ENCODE measurements at regions not wholly inside any gene's neighbourhood (a gene's known extent, or its start where the extent isn't known, plus 50 kb on each side); places are given as distances from the start of the nearest gene placed in this dataset.

DNA sequence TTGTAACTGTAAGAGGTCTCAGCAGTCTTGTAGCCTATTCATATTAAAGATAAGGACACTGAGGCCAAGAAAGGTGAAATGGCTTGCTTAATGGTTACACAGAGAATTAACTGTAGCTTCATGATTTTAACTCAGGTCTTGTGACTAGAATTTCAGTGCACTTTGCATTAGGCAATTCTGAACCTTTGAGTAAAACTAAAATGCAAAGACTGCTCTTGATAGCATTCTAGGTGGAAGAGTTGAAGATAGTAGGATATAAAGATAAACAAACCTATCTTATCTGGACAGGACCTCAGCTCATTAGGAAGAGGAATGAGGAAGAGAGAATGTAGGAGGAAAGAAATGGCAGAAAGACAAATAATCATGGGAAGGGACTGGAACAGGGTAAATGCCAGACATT, 68.6 kb upstream of the RGL1 start:
- peaks cover 0 to 3% (median 3%) of the 10 kb centered on the region in 4 donors for H3K4me1 ChIP-seq (ENCODE audit: control insufficient read depth in 4 of 4, insufficient read depth in 4 of 4, low read length in 3 of 4)
- no peak for DNase-seq (ENCODE audit: low spot score)
- H3K27me3 ChIP-seq (ENCODE audit: control insufficient read depth in 4 of 4, insufficient read depth in 4 of 4, low read length in 3 of 4) = no peaks in the 10 kb centered on the region
- H3K4me3 ChIP-seq (ENCODE audit: low read depth in 1 of 3, low read length in 3 of 3) = no peak overlapping the region
- H3K27ac ChIP-seq (ENCODE audit: low read depth in 1 of 2, low read length in 2 of 2) = no peak overlapping the region
- H3K9ac ChIP-seq (ENCODE audit: low read depth in 1 of 2, low read length in 2 of 2) = no peak overlapping the region
- no peak for TF ChIP-seq YY1 (IDR thresholded peaks at IDR 0.05)
- no peak for TF ChIP-seq HNF4A (conservative IDR thresholded peaks at IDR 0.05)
- TF ChIP-seq FOXA2 (IDR thresholded peaks at IDR 0.05) = no peak
- TF ChIP-seq FOXA1 (IDR thresholded peaks at IDR 0.05) = no peak
- TF ChIP-seq RAD21 (IDR thresholded peaks at IDR 0.05) = no peak
- no peaks in the 10 kb centered on the region for H3K36me3 ChIP-seq (ENCODE audit: control insufficient read depth in 4 of 4, insufficient read depth in 3 of 4, low read depth in 1 of 4, low read length in 3 of 4)
- H3K9me3 ChIP-seq (ENCODE audit: control insufficient read depth in 4 of 4, low read length in 3 of 4) = no peaks in the 10 kb centered on the region

DNA sequence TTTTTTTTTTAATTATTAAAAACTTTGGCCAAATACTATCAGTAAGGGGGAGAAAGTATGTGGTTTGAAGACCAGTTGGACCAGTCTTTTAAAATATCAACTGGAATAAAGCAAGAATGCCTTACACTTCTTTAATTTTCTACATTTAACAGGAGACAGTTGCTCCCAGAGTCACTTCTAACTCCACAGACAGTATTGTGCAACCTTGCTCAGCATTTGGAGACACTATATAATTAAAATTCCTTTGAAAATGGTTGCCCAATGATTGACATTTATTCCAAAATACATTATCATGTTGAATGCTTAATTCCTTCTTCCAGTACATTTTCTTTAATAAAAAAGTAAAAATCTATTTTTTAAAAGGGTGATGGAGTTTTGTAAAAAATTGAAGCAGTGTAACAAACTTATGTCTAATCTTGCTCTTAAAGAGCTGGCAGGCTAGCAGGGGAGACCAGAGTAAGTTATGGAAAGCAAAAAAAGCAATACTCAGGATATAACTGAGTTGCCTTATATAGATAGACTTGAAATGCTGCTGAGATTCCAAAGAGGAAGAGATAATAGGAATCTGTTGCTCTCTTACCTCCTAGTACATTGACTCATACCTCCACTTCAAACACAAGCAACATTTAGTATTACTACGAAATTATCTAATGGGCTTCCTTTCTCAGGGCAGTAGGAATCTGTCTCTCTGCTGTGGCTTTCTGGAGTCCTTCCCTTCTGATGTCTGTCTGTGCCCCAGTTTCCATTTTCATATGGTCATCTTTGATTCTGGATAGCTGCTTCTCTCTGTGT, 69.7 kb upstream of the RGL1 start:
- Histone ChIP-seq H3K4me1 (ENCODE audit: control insufficient read depth in 4 of 4, insufficient read depth in 4 of 4, low read length in 3 of 4) (peaks cover 0 to 3% (median 3%) of the 10 kb centered on the region in 4 donors), H3K9ac (ENCODE audit: low read depth in 1 of 2, low read length in 2 of 2) (no peak overlapping the region), H3K27ac (ENCODE audit: low read depth in 1 of 2, low read length in 2 of 2) (peak overlapping the region in 1 of 2 donors; percentile 64), H3K4me3 (ENCODE audit: low read depth in 1 of 3, low read length in 3 of 3) (no peak overlapping the region), H3K9me3 (ENCODE audit: control insufficient read depth in 4 of 4, low read length in 3 of 4) (no peaks in the 10 kb centered on the region), H3K27me3 (ENCODE audit: control insufficient read depth in 4 of 4, insufficient read depth in 4 of 4, low read length in 3 of 4) (no peaks in the 10 kb centered on the region), H3K36me3 (ENCODE audit: control insufficient read depth in 4 of 4, insufficient read depth in 3 of 4, low read depth in 1 of 4, low read length in 3 of 4) (no peaks in the 10 kb centered on the region)
- no peak for TF ChIP-seq FOXA2 (IDR thresholded peaks at IDR 0.05)
- no peak for TF ChIP-seq RAD21 (IDR thresholded peaks at IDR 0.05)
- TF ChIP-seq EGR1 (IDR thresholded peaks at IDR 0.05; ENCODE audit: low read depth in 2 of 2) = no peak
- TF ChIP-seq, protein P1, sequence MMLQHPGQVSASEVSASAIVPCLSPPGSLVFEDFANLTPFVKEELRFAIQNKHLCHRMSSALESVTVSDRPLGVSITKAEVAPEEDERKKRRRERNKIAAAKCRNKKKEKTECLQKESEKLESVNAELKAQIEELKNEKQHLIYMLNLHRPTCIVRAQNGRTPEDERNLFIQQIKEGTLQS (IDR thresholded peaks at IDR 0.05) = no peak
- TF ChIP-seq JUND (IDR thresholded peaks at IDR 0.05) = no peak
- TF ChIP-seq HNF4G (IDR thresholded peaks at IDR 0.05) = no peak
- TF ChIP-seq SP1 (IDR thresholded peaks at IDR 0.05) = no peak
- TF ChIP-seq YY1 (IDR thresholded peaks at IDR 0.05) = no peak
- TF ChIP-seq, protein P2, sequence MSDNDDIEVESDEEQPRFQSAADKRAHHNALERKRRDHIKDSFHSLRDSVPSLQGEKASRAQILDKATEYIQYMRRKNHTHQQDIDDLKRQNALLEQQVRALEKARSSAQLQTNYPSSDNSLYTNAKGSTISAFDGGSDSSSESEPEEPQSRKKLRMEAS (IDR thresholded peaks at IDR 0.05) = no peak
- TF ChIP-seq, protein P3, sequence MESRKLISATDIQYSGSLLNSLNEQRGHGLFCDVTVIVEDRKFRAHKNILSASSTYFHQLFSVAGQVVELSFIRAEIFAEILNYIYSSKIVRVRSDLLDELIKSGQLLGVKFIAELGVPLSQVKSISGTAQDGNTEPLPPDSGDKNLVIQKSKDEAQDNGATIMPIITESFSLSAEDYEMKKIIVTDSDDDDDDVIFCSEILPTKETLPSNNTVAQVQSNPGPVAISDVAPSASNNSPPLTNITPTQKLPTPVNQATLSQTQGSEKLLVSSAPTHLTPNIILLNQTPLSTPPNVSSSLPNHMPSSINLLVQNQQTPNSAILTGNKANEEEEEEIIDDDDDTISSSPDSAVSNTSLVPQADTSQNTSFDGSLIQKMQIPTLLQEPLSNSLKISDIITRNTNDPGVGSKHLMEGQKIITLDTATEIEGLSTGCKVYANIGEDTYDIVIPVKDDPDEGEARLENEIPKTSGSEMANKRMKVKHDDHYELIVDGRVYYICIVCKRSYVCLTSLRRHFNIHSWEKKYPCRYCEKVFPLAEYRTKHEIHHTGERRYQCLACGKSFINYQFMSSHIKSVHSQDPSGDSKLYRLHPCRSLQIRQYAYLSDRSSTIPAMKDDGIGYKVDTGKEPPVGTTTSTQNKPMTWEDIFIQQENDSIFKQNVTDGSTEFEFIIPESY (IDR thresholded peaks at IDR 0.05) = no peak
- TF ChIP-seq, protein P4, sequence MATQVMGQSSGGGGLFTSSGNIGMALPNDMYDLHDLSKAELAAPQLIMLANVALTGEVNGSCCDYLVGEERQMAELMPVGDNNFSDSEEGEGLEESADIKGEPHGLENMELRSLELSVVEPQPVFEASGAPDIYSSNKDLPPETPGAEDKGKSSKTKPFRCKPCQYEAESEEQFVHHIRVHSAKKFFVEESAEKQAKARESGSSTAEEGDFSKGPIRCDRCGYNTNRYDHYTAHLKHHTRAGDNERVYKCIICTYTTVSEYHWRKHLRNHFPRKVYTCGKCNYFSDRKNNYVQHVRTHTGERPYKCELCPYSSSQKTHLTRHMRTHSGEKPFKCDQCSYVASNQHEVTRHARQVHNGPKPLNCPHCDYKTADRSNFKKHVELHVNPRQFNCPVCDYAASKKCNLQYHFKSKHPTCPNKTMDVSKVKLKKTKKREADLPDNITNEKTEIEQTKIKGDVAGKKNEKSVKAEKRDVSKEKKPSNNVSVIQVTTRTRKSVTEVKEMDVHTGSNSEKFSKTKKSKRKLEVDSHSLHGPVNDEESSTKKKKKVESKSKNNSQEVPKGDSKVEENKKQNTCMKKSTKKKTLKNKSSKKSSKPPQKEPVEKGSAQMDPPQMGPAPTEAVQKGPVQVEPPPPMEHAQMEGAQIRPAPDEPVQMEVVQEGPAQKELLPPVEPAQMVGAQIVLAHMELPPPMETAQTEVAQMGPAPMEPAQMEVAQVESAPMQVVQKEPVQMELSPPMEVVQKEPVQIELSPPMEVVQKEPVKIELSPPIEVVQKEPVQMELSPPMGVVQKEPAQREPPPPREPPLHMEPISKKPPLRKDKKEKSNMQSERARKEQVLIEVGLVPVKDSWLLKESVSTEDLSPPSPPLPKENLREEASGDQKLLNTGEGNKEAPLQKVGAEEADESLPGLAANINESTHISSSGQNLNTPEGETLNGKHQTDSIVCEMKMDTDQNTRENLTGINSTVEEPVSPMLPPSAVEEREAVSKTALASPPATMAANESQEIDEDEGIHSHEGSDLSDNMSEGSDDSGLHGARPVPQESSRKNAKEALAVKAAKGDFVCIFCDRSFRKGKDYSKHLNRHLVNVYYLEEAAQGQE (IDR thresholded peaks at IDR 0.05) = no peak
- DNase-seq (ENCODE audit: low spot score) = no peak
- 65% methylated on average over 1 of the region's 1 CpG for WGBS

Measured in liver (tissue), 7 donors.